GM21576 (cell line): ENCODE measurements at regions not wholly inside any gene's neighbourhood (a gene's known extent, or its start where the extent isn't known, plus 50 kb on each side); places are given as distances from the start of the nearest gene placed in this dataset.
"Not testable (repeated sequence)": the region's sequence is repeated elsewhere in the genome, so short reads cannot be mapped to it uniquely, and the experiment has no call there.

Experiments used
- ATAC-seq: cut with Tn5 transposase; IDR thresholded peaks from one replicate; pipeline ENCODE4 v1.9.1; 2021; ENCODE audit warnings: mild to moderate bottlenecking, moderate library complexity; ENCODE audit not compliant: unreplicated experiment

DNA sequence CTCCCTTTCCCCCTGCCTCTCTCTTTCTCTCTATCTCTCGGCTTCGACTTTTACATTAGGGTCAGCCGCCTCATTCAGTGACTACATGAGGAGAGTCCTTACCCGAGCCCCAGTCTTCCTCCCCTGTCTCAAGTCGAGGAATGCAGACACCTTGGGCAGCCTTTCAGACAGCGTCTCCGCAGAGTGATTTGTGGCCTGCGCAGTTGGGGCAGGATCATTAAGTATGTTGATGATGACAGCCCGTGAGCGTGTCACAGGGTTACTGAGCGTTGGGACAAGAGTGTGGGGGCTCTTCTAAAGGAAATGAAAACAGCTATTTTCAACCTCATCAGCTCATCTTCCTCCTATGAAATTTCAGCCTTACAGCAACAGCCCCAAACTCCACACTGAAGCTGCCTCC, 312.1 kb upstream of the GATB start:
- no peak for ATAC-seq

DNA sequence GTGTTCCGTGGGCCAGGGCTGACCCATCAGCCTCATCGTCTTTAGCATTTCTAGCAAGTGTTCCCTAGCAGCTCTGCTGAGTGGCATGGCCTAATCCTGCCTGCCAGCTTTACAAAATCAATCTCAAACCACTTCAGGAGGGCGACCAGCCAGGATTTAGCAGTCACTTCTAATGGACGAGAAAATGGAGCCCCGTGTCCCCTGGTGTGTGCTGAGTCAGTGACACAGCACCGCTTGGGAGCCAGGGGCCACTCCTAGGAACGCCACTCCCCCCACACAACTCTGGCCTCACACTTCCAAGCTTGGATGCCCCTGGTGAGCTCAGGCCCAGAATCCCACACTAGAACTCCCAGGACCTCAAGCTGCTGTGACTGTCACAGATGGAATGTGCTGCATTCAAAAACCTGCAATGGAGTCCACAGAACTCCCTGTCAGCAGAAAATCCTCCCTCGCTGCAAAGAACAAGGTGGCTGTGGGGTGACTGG, 311.2 kb upstream of the GATB start:
- ATAC-seq: no peak

DNA sequence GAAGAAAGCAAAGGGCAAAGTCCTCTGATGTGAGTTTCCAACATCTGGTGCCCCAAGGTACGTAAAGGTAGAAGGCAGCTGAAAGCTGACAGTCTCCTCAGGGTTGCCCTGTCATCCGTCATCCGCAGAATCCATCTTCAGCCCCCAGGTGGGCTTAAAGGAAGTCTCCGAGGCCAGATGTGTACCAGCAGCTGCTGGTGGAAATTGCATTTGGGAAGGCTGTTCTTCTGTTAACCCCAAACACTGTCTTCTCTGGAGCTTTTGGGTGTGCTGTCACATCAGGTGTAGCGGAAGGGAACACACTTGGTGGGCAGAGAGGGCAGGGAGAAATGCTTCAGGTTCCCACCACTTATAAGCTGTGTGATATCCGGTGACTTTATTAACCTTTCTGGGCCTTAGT, 310.0 kb upstream of the GATB start:
- ATAC-seq: no peak

DNA sequence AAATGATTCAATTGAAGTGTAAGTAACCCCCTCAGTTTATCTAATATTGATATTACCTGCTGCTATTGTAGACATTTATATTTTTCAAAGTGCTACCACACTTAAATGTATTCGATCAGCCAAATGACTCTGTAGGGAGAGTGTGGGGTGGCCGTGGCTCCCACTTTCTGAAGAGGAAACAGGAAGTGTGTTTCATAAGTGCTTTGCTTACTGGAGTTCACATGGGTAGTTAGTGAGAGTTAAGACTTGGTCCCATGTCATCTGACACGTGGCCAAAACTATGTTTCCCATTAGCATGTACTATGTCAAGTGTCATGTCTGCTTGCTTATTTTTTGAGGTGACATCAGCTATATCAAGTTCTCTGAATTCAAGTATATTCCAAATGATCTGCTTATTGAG, 308.1 kb upstream of the GATB start:
- ATAC-seq: no peak

DNA sequence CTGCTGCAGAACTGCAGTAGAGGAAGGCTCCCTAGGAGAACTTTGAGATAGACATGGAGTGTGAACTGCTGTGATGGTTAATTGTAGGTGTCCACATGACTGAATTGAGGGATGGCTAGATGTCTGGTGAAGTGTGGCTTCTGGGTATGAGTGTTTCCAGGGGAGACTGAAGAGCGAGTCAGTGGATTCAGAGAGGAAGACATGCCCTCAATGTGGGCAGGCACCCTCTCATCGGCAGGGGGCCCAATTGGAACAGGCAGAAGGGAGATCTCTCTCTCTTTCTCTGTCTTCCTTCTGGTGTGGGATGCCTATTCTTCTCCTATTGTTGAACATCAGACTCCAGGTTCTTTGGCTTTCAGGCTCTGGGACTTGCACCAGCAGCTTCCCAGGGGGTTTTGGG, 304.7 kb upstream of the GATB start:
- no peak for ATAC-seq

DNA sequence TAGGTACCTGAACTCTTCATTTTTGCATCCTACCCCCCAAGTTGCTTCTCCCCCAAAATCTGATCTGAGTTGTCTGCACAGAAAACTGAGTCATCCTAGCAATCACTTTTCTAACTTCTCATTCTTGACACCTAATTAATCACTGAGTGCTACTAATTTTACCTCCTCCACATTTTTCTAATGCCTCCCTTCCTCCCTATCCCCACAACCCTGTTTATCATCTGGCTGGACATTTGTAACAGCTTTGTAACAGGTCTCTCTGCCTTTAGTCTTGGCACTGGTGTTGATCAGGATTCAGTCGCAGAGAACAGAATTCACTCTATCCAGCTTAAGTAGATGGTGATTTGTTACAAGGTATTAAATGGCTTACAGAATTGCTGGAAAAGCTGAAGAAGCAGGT, 303.9 kb upstream of the GATB start:
- ATAC-seq: no peak

DNA sequence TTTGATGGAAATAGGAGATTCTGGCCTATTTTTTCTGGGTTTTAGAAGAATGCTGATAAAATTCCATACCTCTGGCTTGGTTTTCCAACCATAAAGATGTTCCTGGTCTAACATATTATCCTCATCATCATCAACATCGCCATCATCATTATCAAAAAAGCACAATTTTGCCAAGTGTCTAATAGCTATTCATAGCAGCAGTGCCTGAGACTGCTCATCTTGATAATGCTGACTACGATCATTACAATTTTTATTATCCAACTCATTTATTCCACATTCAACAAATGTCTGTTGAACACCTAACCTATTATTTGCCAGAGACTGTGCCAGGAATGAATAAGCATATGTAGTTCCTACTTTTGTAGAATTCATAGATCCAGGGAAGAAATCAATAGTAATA, 303.5 kb upstream of the GATB start:
- no peak for ATAC-seq

DNA sequence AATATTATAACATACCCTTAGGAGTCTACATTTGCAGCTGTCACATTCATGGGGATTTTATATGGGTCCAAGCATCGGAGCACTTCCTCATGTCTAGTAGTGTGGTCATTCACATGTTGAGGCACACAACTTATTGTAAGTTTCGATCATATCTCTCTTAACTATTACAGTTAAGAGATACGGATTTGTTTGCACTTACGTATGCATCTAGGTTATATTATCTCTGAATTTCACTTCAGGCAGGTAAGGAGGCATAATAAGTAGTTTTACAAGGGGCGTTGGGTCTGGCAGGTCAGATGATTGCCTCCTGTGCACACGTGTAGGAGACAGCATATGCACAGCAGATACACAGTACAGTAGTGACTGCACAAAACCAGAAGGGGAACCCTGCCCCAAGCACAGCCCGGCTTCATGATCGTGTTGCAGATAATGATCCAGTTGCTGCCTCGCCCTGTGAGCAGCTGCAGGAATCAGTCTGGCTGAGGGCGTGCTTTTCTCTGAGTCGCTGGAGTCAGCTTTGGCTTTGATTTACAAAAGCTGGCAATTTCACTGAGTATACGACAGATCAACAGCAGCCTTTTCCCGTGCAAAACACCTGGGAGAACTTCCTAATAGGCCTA, 302.9 kb upstream of the GATB start:
- no peak for ATAC-seq

DNA sequence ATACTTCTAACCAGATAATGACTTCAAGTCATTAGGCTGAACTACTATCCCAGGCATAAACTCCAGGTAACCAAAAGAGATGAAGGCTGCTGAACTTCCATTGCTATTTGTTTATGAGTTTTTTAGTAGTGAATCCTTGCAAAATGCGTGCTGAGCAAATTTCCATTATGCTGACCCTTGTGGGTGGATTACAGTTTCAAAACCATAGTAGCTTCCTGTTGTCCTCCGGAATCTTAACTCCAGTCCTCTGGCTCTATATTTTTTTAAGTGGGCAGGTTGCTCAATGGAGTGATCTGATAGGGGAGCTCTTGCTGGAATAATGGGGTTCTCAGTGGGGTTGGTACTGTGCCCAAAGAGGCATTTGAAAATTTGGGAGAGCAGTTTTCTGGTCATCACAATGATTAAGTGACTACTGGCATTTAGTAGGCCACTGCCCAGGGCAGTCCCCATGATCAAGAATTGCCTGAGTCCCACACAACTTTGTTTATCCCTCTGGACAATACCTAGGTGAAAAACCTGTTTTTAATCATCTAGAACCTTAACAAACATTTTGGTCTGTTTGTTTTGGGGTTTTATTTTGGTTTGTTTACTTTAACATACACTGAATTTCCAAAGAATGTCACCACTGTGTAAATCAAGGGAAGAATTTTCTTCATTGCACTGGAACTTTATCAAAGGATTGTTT, 302.3 kb upstream of the GATB start:
- no peak for ATAC-seq

DNA sequence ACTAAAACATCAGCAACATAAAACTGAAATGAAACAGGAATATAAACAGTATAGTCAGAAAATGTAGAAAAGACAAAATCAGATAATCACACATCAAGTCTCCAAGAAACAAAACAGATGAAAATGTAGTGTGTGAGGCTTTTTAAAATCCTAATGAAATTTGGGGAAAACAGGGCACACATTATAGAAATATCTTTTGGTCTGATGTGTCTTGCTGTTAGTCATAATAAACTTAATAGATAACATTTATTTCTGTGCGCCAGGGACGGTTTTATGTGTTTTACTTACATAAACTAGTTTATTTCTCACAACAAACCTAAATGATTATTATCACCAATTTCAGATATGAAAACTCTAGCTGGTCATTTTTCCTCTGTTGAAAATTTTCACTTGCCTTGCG, 293.9 kb upstream of the GATB start:
- no peak for ATAC-seq

DNA sequence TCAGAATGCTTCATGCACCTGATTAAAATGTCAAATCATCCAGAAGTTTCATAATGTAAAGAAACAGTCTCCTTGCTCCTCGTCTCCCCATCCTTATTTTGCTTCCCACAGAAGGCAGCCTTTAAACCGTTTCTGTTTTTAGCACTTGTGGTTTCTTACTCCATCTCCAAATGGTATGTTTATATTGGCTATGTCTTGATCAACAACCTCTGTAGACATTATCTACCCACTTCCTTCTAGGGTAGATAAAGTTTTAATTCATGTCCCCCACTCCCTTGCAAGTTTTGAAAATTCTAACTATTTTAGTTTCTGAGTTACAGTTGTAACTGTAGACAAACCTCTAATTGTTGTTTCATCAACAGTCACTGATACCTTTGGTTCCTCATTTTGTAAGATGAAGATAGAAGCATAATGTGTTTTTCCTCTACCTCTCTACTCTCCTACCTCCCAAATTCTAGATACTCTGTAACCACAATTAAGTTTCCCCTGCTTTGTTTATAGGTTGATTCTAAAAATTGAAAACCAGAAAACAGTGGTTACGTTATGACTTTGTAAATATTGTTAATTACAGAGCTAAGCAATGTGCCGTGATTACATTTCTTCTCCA, 291.7 kb upstream of the GATB start:
- no peak for ATAC-seq

DNA sequence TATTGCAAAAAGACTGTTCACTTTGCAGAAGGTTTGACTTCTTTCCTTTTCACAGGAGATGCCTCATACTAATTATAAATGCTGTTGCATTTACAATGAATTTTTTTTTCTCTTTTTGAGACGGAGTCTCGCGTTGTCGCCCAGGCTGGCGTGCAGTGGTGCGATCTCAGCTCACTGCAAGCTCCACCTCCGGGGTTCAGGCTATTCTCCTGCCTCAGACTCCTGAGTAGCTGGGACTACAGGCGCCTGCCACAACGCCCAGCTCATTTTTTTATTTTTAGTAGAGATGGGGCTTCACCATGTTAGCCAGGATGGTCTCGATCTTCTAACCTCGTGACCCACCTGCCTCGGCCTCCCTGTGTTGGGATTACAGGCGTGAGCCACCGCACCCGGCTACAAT, 290.5 kb upstream of the GATB start:
- ATAC-seq: not testable (repeated sequence)

DNA sequence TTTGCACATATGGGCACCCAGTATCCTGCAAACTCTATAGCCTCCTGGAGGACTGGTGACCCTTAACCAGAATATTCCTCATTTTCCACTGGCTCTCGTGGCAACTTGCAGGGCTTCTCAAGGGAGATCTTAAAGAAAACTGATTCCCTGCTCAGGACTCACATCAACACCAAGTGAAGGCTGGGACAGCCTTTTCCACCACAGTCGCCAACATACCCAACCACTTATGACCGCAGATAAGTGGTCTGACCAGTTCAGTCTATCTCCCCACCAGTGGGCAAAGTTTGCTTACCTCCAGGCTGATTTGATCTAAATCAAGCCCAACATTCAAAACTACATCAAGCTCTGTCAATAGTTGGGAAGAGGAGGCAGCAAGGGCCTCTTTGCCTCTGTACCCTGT, 289.3 kb upstream of the GATB start:
- ATAC-seq: no peak

DNA sequence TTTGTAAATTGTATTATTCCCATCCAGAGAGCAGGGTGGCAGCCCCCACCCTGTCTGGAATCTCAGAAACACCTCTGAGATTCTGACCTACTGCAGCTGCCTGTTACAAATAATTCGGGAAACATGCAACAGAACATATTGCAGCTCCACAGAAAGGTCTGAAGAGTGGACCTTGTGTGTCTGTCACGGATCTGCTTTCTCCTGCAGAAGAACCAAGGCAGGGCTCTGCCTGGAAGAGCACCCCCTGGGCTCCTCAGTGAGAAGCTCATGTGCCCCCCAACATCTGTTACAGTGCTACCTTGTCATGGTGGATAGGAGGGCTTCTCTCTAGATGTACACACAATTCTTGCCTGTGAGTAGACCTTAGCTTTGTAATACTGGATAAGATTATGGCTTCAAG, 286.6 kb upstream of the GATB start:
- no peak for ATAC-seq

DNA sequence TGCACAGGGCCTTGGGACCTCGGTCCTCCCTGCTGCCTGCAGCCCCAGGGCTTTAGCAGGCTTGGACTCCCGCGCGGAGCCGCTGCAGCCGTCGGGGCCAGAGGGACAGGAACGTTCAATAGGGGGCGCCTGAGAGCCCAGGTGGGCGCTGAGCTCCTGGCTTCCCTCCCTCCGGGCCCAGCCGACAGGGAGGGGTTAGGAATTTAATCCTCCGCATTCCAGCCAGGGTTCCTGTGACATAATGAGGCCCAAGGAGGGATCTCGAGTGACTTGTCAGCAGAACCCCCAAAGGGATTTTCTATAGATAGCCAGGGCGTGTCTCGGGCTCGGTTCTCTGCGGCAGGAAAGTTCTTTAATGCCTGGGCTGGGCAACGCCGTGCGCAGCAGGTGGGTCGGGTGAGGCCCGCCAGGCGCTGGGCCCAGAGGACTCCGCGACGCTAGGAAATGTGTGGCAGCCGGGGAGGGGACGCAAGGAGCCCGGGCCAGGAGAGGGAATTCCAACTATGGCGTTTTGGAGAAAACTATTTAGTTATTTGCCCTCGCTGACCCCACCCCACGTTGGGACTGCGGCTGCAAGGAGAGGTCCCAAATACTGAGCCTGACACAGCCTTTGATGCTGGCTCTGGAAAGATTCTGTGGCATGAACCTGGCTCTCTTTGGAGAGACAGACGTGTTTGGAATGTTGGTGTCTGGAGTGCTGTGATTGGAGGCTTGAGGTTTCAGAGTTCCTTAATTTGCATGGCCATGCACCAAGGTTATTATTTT, 285.2 kb upstream of the GATB start:
- ATAC-seq: peak; percentile 46

DNA sequence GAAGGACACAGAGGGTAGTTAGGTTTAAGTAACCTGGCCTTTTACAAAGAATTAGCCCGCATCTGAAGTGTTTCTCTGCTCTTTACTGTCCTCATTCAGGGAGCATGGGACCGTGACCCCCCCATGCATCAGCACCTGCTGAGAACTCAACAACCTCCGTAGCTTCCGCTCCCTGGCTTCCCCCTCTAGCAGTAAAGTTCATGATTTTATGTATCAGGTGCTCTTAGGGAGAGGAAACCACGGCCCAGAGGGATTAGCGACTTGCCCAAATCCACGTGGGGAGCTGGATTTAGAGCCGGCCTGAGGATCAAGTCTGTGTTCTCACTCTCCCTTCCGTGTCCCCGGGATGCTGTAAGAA, 284.6 kb upstream of the GATB start:
- ATAC-seq: peak; percentile 58

DNA sequence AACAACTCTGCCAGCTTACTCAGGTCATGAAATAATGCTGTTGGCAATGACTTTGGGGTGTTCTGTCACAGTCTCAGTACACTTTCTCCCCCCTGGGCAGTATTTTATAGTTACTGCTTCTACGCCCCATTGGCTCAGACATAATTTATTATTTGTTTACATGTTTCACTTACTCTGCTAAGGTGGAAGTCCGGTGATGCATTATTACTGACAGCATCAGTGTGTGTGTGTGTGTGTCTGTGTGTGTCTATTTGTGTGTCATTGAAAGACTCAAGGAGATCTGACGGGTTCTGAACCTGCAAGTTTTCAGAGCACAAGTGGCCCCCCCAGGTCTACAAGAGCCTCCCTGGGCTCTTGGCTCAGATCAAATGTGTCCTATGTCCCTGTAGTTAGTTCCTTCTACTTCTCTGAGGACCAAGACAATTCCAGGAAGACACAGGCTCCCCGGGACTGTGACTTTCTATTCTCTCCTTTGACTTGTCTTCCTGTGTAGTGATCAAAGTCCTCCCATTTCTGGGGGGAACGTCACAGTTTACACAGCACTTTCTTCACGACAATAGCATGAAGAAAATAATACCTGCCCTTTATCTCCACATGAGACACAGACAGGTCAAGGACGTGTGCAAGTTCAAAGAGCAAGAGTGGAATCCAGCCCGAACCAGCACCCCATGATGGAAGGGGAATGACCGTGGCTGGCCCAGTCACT, 283.7 kb upstream of the GATB start:
- no peak for ATAC-seq

DNA sequence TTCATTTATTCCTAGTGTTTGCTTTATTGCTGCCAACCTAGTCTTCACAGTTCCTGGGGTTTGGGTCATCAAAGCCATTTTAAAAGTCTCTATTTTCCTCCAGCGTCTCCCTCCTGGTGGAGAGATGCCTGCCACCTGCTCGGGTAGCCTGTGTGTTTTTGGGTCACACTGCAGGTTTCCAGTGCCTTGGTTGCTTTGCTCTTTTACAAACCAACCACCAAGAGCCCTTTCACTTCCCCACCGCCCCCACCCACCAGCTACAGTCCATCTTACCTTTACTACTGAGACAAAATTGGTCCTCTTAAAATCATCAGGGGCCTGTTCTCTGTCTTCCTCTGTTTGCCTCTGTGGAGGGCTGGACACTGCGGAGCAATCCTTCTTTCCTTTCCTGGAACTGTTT, 280.5 kb upstream of the GATB start:
- ATAC-seq: no peak

DNA sequence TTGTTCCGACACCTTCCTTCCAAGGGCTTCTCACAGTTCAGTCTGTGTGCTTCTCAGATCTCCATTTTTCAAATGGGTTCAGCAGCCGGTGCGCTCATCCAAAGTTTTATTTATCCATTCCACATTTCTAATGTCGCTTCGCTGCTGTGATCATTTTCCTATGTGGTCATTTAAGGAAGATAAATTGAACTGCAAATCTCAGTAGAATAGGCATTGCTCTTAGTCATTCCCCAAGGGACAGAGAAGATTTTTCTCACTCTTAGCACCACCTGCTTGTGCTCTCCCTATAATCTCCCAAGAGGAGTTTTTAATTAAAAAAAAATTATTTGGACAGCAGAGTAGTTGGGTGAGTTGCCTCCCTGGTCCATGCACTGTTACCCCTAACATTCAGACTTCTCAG, 278.9 kb upstream of the GATB start:
- no peak for ATAC-seq

DNA sequence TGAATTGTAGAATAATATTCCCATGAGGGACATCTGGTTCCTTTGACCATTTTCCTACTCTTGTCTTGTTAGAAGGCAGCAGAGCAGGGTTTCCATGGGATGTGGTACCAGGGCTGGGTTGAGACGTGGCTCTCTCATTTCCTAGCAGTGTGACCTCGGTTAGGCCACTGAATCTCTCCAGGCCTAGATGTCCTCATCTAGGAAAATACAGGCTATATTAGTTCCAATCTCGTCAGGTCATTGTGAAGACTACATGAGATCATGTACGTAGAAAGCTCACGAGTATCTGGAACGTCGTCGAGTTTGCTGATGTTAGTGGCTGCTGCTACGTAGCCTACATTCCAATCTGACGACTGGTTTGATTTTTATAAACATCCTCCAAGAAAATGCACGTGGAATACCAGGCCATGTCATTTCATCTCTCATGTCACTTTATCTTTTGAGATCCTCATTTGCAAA, 278.2 kb upstream of the GATB start:
- no peak for ATAC-seq

DNA sequence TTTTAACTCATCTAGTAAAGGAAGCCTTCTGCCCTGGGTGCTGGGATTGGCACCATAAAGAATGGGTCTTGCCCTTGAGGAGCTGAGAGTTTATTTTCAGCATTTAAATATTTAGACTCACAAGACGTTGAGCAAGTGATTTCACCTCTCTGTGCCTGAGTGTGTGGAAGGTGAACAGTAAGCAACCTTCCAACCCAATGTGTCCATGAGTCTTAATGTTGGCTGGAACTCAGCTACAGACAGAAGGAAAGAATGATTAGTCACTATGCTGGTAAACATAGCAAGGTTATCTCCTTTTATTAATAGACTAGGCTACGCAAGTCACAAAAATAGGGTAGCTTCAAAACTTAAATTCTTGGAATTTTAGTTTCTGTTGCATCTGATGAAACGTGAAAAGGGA, 277.4 kb upstream of the GATB start:
- no peak for ATAC-seq
